ENCODE measurements at regions not wholly inside any gene's neighbourhood (a gene's known extent, or its start where the extent isn't known, plus 50 kb on each side); places are given as distances from the start of the nearest gene placed in this dataset.

GRCh38 chr16:65469116-65469515 is 347.3 kb upstream of the CDH11 start:
- DNase-seq (ENCODE audit: low read depth): no peak
- no peak for TF ChIP-seq CTCF (IDR thresholded peaks at IDR 0.05; ENCODE audit: insufficient read depth, low read depth, low read length)
- H3K4me3 ChIP-seq (ENCODE audit: low read depth, low read length): no peak overlapping the region

- no peak overlapping the region for H3K4me3 ChIP-seq (ENCODE audit: low read depth, low read length)
- no peak for DNase-seq (ENCODE audit: low read depth)
- TF ChIP-seq CTCF (IDR thresholded peaks at IDR 0.05; ENCODE audit: insufficient read depth, low read depth, low read length): no peak
These were observed 346.3 kb upstream of the CDH11 start for GRCh38 chr16:65468133-65468532.

- DNase-seq (ENCODE audit: low read depth): no peak
- no peak for TF ChIP-seq CTCF (IDR thresholded peaks at IDR 0.05; ENCODE audit: insufficient read depth, low read depth, low read length)
- no peak overlapping the region for H3K4me3 ChIP-seq (ENCODE audit: low read depth, low read length)
These were observed 341.9 kb upstream of the CDH11 start for GRCh38 chr16:65463652-65464260.

- TF ChIP-seq CTCF (IDR thresholded peaks at IDR 0.05; ENCODE audit: insufficient read depth, low read depth, low read length): no peak
- no peak overlapping the region for H3K4me3 ChIP-seq (ENCODE audit: low read depth, low read length)
- DNase-seq (ENCODE audit: low read depth): no peak
These were observed 335.2 kb upstream of the CDH11 start for GRCh38 chr16:65457084-65457483.

- TF ChIP-seq CTCF (IDR thresholded peaks at IDR 0.05; ENCODE audit: insufficient read depth, low read depth, low read length): no peak
- H3K4me3 ChIP-seq (ENCODE audit: low read depth, low read length): no peak overlapping the region
- DNase-seq (ENCODE audit: low read depth): no peak
These were observed 333.9 kb upstream of the CDH11 start for GRCh38 chr16:65455761-65456160.

GRCh38 chr16:65453646-65454045 is 331.8 kb upstream of the CDH11 start:
- DNase-seq (ENCODE audit: low read depth): no peak
- no peak for TF ChIP-seq CTCF (IDR thresholded peaks at IDR 0.05; ENCODE audit: insufficient read depth, low read depth, low read length)
- H3K4me3 ChIP-seq (ENCODE audit: low read depth, low read length): no peak overlapping the region

GRCh38 chr16:65449526-65449925 is 327.7 kb upstream of the CDH11 start:
- H3K4me3 ChIP-seq (ENCODE audit: low read depth, low read length): no peak overlapping the region

More at GRCh38 chr16:65449526-65449925, 327.7 kb upstream of the CDH11 start:
- TF ChIP-seq CTCF (IDR thresholded peaks at IDR 0.05; ENCODE audit: insufficient read depth, low read depth, low read length): no peak
- DNase-seq (ENCODE audit: low read depth): no peak

Data from fibroblast of villous mesenchyme (primary cell).